ENCODE measurements at regions not wholly inside any gene's neighbourhood (a gene's known extent, or its start where the extent isn't known, plus 50 kb on each side); places are given as distances from the start of the nearest gene placed in this dataset.

GRCh38 chr16:76038097-76038496 is 239.1 kb upstream of the CNTNAP4 start (continued):
- TF ChIP-seq CREB1 (CRISPR knock-in tag; IDR thresholded peaks at IDR 0.05; ENCODE audit: low read depth): no peak

- H3K36me3 Mint-ChIP-seq (ENCODE audit: low read depth): no peaks in the 10 kb centered on the region
- no peak for DNase-seq (ENCODE audit: low spot score)
- ATAC-seq: no peak
Measured at GRCh38 chr16:76052725-76053124, 224.5 kb upstream of the CNTNAP4 start.

GRCh38 chr16:76059186-76059585 is 218.0 kb upstream of the CNTNAP4 start:
- no peak for DNase-seq (ENCODE audit: low spot score)
- Mint-ChIP-seq H3K27ac (no peak overlapping the region), H3K9me3 (peaks cover 58% of the 10 kb centered on the region), H3K36me3 (ENCODE audit: low read depth) (no peaks in the 10 kb centered on the region), H3K4me3 (no peak overlapping the region), H3K27me3 (ENCODE audit: insufficient read depth, low read depth, poor library complexity) (no peaks in the 10 kb centered on the region), H3K4me1 (0 out of 3 replicates have a peak, but pooled peaks cover 4% of the 10 kb centered on the region)
- H3K79me2 ChIP-seq (replicated peaks; ENCODE audit: insufficient read depth): no peaks in the 10 kb centered on the region
- ATAC-seq: no peak
- H3K4me3 ChIP-seq: no peak overlapping the region
- no peak overlapping the region for H3K4me2 ChIP-seq
- no peaks in the 10 kb centered on the region; the same call in 1 of the 2 replicates for H3K9me2 ChIP-seq (ENCODE audit: insufficient read depth)
- H3K4me1 ChIP-seq (ENCODE audit: insufficient read depth): no peaks in the 10 kb centered on the region; the same call in 1 of the 2 replicates
- H3F3A ChIP-seq (replicated peaks; ENCODE audit: low read depth): no peaks in the 10 kb centered on the region
- H4K20me1 ChIP-seq (replicated peaks; ENCODE audit: insufficient read depth): no peaks in the 10 kb centered on the region
- H3K36me3 ChIP-seq (ENCODE audit: insufficient read depth): no peaks in the 10 kb centered on the region
- H3K27ac ChIP-seq (ENCODE audit: low read depth): no peak overlapping the region
- no peak overlapping the region for H2AFZ ChIP-seq
- H3K27me3 ChIP-seq (ENCODE audit: insufficient read depth): no peaks in the 10 kb centered on the region
- TF ChIP-seq ZNF462 (CRISPR knock-in tag; IDR thresholded peaks at IDR 0.05) (no peak), EZH2 (IDR thresholded peaks at IDR 0.05; ENCODE audit: low read depth, unreplicated experiment) (no peak), ETS1 (IDR thresholded peaks at IDR 0.05) (no peak), REST (IDR thresholded peaks at IDR 0.05; ENCODE audit: unreplicated experiment) (no peak), STAT1 (IDR thresholded peaks at IDR 0.05; ENCODE audit: unreplicated experiment) (no peak), ZNF114 (CRISPR knock-in tag; IDR thresholded peaks at IDR 0.05) (no peak), EZH2phosphoT487 (IDR thresholded peaks at IDR 0.05; ENCODE audit: unreplicated experiment) (no peak)

More at GRCh38 chr16:76052725-76053124, 224.5 kb upstream of the CNTNAP4 start:
- Mint-ChIP-seq H3K27ac (no peak overlapping the region), H3K4me1 (no peaks in the 10 kb centered on the region), H3K27me3 (ENCODE audit: insufficient read depth, low read depth, poor library complexity) (peaks cover 2% of the 10 kb centered on the region), H3K9me3 (peaks cover 60% of the 10 kb centered on the region), H3K4me3 (no peak overlapping the region)
- Histone ChIP-seq H3K4me2 (no peak overlapping the region), H4K20me1 (replicated peaks; ENCODE audit: insufficient read depth) (no peaks in the 10 kb centered on the region), H3K9me2 (ENCODE audit: insufficient read depth) (no peaks in the 10 kb centered on the region), H2AFZ (no peak overlapping the region), H3K36me3 (ENCODE audit: insufficient read depth) (no peaks in the 10 kb centered on the region; the same call in 1 of the 2 replicates), H3K4me3 (no peak overlapping the region), H3F3A (replicated peaks; ENCODE audit: low read depth) (no peaks in the 10 kb centered on the region), H3K27ac (ENCODE audit: low read depth) (no peak overlapping the region), H3K79me2 (replicated peaks; ENCODE audit: insufficient read depth) (no peaks in the 10 kb centered on the region), H3K27me3 (ENCODE audit: insufficient read depth) (no peaks in the 10 kb centered on the region), H3K4me1 (ENCODE audit: insufficient read depth) (no peaks in the 10 kb centered on the region)
- TF ChIP-seq NANOG (IDR thresholded peaks at IDR 0.05; ENCODE audit: borderline replicate concordance): no peak
- TF ChIP-seq EZH2 (IDR thresholded peaks at IDR 0.05; ENCODE audit: low read depth, unreplicated experiment): no peak

All from GM23338 (cell line).